Stimulated activated CD8-positive, alpha-beta memory T cell treated with anti-CD3 and anti-CD28 coated beads, Interleukin-4, amount 100 ng/mL, for 48 hours (primary cell): ENCODE measurements at regions not wholly inside any gene's neighbourhood (a gene's known extent, or its start where the extent isn't known, plus 50 kb on each side); places are given as distances from the start of the nearest gene placed in this dataset.

Source experiments
- DNase-seq: peaks from one replicate; pipeline ENCODE4 v3.0.0-alpha.2; 2020

GRCh38 chr18:34648269-34648985, 61.7 kb upstream of the DTNA start:
- DNase-seq = no peak

- no peak for DNase-seq
Observed at GRCh38 chr18:34649080-34649479, 61.0 kb upstream of the DTNA start.

- no peak for DNase-seq
Observed at GRCh38 chr18:34650121-34650545, 60.0 kb upstream of the DTNA start.

DNA sequence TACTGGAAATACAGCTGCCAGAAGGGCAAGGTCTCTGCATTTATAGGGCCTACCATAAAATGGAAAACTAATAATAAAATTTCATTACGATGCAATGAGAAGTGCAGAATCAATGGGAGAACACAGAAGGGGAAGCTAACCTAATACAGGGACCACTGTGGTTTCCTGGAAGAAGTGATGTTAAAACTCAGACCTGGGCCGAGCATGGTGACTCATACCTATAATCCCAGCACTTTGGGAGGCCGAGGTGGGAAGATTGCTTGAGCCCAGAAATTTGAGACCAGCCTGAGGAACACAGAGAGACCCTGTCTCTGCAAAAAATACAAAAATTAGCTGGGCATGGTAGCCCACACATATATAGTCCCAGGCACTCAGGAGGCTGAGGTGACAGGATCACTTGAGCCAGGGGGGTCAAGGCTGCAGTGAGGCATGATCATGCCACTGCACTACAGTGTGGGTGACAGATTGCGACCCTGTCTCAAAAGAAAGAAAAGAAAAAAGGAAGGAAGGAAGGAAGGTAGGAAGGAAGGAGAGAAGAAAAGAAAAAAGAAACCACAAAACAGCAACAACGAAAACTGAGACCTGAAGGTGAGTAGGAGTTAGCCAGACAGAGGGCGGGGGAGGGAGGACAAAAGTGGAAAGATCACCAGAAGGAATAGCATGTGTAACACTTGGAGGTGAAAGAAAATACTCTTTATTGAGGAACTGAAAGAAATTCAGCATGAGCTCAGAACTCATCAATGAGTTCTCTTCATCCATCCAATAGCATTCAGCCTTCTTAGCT, 58.3 kb upstream of the DTNA start:
- DNase-seq = no peak

GRCh38 chr18:34655131-34655530, 55.0 kb upstream of the DTNA start:
- DNase-seq = no peak

GRCh38 chr18:34657860-34658500, 52.1 kb upstream of the DTNA start:
- DNase-seq = no peak

DNA sequence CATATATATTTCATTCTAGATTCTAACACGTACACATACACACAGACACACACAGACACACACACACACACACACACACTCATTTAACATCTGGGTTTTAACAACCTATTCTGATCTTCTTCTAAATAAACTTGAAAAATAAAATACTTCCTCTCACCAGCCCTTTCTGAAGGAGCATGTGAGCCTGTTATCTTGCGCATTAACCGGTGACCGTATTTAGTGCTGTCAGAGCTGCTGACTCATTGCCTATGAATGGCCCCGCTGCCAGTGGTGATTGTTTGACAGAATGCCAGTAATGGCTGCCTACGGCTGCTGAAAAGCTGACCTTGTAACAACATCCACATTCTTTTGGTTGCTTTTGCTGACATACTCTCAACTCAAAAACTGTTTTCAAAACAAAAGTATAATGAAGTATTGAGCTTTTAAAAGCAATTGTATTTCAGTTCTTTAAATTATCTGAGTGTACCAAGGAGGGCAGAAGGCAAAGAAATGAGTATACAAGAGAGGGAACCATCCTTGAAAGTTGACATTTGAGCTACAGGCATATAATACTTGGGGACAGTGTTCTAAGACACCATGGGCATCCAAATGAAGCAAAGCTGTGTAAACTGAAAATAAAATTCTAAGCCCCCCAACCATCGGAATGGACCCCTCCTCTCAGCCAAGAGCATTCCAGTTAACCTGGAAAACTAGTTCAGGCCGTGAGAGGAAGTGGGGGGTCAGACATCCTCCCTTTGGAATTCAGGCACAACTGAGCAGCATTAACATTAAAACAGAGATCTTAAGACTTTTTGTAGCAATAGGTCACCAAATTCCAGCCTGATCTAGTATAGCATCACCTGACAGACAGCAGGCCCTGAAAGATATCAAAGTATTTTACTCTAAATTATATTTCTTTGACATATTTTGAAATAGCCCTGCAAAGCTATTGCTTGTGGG, 50.2 kb upstream of the DTNA start:
- no peak for DNase-seq
